Upper lobe of left lung (tissue), 4 donors: ENCODE measurements at regions not wholly inside any gene's neighbourhood (a gene's known extent, or its start where the extent isn't known, plus 50 kb on each side); places are given as distances from the start of the nearest gene placed in this dataset.

Experiments used
- POLR2AphosphoS5 ChIP-seq, 2 donors: sonication (generic); formaldehyde crosslinking; IDR thresholded peaks; one replicate each; pipeline ENCODE4 v1.5.1; 2017; ENCODE audit warnings: antibody characterized with exemption in 2 of 2
- TF ChIP-seq, protein P1 (sequence below), 6 experiments: fragments of 450-650 bp in 4 of 6; fragments of 200-600 bp in 2 of 6; sonication (generic) in 2 of 6; IDR thresholded peaks; one replicate each; pipeline ENCODE4 v1.5.1; 2016 to 2019; ENCODE audit warnings: antibody characterized with exemption in 6 of 6

DNA sequence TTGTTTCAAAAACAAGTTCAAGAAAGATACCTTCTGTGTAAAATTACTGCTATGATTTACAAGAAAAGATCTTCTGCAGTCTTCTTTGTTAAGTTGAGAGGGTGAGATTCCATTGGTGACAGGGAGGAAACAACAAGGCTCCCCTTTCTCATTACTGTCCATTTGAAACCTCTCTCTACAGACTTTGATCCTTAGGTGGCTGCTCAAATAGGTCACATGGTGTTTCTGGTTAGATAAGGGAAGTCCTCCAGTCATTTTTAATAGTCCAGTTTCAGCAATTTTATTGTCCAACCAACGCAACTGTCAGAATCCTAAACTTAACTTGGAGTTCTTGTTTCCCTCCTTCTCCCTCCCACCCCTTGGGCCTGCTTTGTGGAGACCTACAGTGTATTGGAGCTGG lies 390.4 kb downstream of the EFNB2 start:
- TF ChIP-seq, protein P1, sequence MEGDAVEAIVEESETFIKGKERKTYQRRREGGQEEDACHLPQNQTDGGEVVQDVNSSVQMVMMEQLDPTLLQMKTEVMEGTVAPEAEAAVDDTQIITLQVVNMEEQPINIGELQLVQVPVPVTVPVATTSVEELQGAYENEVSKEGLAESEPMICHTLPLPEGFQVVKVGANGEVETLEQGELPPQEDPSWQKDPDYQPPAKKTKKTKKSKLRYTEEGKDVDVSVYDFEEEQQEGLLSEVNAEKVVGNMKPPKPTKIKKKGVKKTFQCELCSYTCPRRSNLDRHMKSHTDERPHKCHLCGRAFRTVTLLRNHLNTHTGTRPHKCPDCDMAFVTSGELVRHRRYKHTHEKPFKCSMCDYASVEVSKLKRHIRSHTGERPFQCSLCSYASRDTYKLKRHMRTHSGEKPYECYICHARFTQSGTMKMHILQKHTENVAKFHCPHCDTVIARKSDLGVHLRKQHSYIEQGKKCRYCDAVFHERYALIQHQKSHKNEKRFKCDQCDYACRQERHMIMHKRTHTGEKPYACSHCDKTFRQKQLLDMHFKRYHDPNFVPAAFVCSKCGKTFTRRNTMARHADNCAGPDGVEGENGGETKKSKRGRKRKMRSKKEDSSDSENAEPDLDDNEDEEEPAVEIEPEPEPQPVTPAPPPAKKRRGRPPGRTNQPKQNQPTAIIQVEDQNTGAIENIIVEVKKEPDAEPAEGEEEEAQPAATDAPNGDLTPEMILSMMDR (IDR thresholded peaks at IDR 0.05): no peak
- no peak for TF ChIP-seq POLR2AphosphoS5 (IDR thresholded peaks at IDR 0.05)
